ENCODE measurements at regions not wholly inside any gene's neighbourhood (a gene's known extent, or its start where the extent isn't known, plus 50 kb on each side); places are given as distances from the start of the nearest gene placed in this dataset.

GRCh38 chr5:28493456-28493855 is 1455.1 kb upstream of the CDH9 start:
- H3K9me3 ChIP-seq (replicated peaks): no peaks in the 10 kb centered on the region
- DNase-seq (ENCODE audit: low read depth in 1 of 2, low spot score in 2 of 2): no peak
- no peaks in the 10 kb centered on the region for H3K36me3 ChIP-seq
- no peak overlapping the region for H3K4me3 ChIP-seq
- H3K27me3 ChIP-seq (replicated peaks): no peaks in the 10 kb centered on the region
- no peak overlapping the region for H3K27ac ChIP-seq
- H3K4me1 ChIP-seq (replicated peaks): no peaks in the 10 kb centered on the region

DNA sequence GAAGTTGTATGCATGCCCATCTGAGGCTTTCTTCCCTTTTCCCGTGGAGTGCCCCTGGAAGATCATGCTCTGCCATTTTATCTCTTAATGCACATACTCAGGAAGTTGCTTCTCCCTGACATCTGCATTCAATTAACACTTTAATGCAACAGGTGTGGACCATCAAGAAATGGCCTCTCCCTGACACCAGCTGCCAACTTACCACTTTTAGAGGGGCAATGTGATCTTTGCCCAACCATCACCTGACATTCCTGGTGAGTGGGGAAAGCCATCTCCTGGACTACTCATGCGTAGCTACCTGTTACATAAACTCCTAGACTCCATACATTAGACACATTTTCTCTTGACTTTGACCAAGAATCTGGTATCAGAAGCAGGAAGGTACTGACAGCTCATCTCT is 1450.4 kb upstream of the CDH9 start:
- no peaks in the 10 kb centered on the region for H3K4me1 ChIP-seq (replicated peaks)
- no peak overlapping the region for H3K27ac ChIP-seq
- DNase-seq (ENCODE audit: low read depth in 1 of 2, low spot score in 2 of 2): no peak
- no peaks in the 10 kb centered on the region for H3K9me3 ChIP-seq (replicated peaks)
- no peaks in the 10 kb centered on the region for H3K27me3 ChIP-seq (replicated peaks)
- H3K4me3 ChIP-seq: no peak overlapping the region
- no peaks in the 10 kb centered on the region for H3K36me3 ChIP-seq

DNA sequence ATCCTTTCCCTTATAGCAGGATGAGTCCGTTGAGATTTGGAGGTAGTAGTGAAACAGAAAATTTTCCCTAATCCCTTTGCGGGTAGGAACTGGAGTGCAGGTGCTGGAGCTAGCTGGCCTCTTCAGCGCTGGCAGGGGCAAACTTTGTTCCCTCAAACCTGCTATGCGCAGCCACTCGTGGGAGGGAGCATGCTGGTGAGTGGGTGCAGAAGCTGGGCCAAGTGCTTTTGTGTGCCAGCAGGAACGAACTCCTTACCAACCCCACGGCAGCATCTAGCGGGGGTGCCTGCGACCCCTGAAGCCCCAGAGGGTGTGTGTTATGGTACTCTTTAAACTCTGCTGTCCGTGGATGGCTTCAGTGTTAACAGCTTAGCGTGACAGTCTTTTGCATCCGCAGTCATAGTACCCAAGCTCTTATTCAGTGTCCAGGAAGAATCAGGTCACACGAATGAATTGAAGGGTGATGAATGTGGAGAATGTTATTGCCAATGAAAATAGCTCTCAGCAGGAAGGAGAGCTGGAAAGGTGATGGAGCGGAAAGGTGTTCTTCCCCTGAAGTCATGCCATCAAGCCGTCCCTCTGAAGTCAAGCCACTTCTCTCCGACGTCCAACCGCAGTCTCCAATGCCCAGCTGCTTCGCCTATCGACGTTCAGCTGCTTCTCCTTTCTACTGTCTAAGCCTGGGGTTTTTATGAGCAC is 1445.1 kb upstream of the CDH9 start:
- Histone ChIP-seq H3K4me3 (no peak overlapping the region), H3K4me1 (replicated peaks) (no peaks in the 10 kb centered on the region), H3K36me3 (no peaks in the 10 kb centered on the region), H3K27me3 (replicated peaks) (no peaks in the 10 kb centered on the region), H3K27ac (no peak overlapping the region), H3K9me3 (replicated peaks) (no peaks in the 10 kb centered on the region)
- no peak for DNase-seq (ENCODE audit: low read depth in 1 of 2, low spot score in 2 of 2)

- H3K36me3 ChIP-seq: no peaks in the 10 kb centered on the region
- H3K27me3 ChIP-seq (replicated peaks): no peaks in the 10 kb centered on the region
- H3K4me3 ChIP-seq: no peak overlapping the region
- H3K27ac ChIP-seq: no peak overlapping the region
- H3K9me3 ChIP-seq (replicated peaks): no peaks in the 10 kb centered on the region
- no peaks in the 10 kb centered on the region for H3K4me1 ChIP-seq (replicated peaks)
- DNase-seq (ENCODE audit: low read depth in 1 of 2, low spot score in 2 of 2): no peak
Observed at GRCh38 chr5:28473531-28474107, 1435.2 kb upstream of the CDH9 start.

DNA sequence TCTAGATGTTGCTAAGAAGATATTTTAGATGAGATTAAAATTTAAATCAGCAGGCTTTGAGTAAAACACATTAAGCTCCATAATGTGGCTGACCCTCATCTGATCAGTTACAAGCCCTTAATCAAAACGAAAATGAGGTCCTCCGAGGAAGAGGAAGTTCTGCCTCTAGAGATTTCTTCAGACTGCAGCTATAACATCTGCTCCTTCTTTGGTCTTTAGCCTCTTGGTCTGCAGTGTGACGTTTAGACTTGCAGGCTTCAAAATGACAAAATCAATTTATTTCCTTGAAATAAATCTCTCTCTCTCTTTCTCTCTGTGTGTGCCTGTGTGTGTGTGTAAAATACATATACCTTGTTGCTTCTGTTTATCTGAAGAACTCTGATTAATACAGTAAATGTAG is 1429.8 kb upstream of the CDH9 start:
- H3K27ac ChIP-seq: no peak overlapping the region
- H3K9me3 ChIP-seq (replicated peaks): no peaks in the 10 kb centered on the region
- no peaks in the 10 kb centered on the region for H3K36me3 ChIP-seq
- DNase-seq (ENCODE audit: low read depth in 1 of 2, low spot score in 2 of 2): no peak
- H3K4me1 ChIP-seq (replicated peaks): no peaks in the 10 kb centered on the region
- H3K4me3 ChIP-seq: no peak overlapping the region
- H3K27me3 ChIP-seq (replicated peaks): no peaks in the 10 kb centered on the region

GRCh38 chr5:28463728-28464127 is 1425.3 kb upstream of the CDH9 start:
- no peaks in the 10 kb centered on the region for H3K4me1 ChIP-seq (replicated peaks)
- H3K9me3 ChIP-seq (replicated peaks): no peaks in the 10 kb centered on the region
- no peak for DNase-seq (ENCODE audit: low read depth in 1 of 2, low spot score in 2 of 2)
- H3K4me3 ChIP-seq: no peak overlapping the region
- H3K27me3 ChIP-seq (replicated peaks): no peaks in the 10 kb centered on the region
- no peaks in the 10 kb centered on the region for H3K36me3 ChIP-seq
- no peak overlapping the region for H3K27ac ChIP-seq

DNA sequence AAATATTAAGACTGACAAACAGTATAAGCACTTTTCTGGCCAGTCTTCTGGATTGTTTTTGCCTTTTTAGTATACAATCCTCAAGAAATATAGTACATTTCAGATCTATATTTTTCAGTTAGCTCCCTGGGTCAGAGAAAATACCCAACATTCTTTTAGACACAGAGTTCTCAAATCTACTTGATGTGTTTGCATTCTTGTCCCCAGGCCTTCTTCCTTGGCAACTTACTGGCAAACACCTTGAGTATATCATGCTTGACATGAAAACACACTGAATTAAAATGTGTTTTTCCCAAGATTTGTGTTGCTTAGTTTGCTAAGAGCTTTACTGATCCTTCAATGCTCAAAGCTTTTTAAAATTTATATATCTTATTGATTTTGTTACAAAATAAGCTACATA is 1413.1 kb upstream of the CDH9 start:
- Histone ChIP-seq H3K36me3 (no peaks in the 10 kb centered on the region), H3K9me3 (replicated peaks) (no peaks in the 10 kb centered on the region), H3K4me3 (no peak overlapping the region), H3K27ac (no peak overlapping the region), H3K4me1 (replicated peaks) (no peaks in the 10 kb centered on the region), H3K27me3 (replicated peaks) (no peaks in the 10 kb centered on the region)
- no peak for DNase-seq (ENCODE audit: low read depth in 1 of 2, low spot score in 2 of 2)

DNA sequence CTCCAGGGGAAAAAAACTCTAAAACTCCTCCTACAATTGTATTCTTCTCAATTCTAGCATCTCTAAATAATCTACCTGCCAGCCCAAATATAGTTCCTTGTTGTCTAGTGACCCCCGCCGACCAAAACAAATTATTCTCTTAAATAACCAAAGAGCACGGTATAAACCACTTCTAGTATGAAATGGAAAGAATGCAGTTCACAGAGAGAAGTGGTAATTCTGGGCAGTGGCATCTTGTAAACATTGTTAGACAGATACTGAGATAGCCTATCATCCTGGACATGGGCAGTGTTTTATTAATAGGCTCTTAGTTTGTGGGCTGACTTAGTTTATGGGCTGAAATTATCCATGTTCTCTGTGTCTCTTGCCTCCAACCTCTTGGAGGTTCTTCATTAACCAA is 1412.6 kb upstream of the CDH9 start:
- Histone ChIP-seq H3K27ac (no peak overlapping the region), H3K36me3 (no peaks in the 10 kb centered on the region), H3K4me3 (no peak overlapping the region), H3K4me1 (replicated peaks) (no peaks in the 10 kb centered on the region), H3K27me3 (replicated peaks) (no peaks in the 10 kb centered on the region), H3K9me3 (replicated peaks) (no peaks in the 10 kb centered on the region)
- no peak for DNase-seq (ENCODE audit: low read depth in 1 of 2, low spot score in 2 of 2)

DNA sequence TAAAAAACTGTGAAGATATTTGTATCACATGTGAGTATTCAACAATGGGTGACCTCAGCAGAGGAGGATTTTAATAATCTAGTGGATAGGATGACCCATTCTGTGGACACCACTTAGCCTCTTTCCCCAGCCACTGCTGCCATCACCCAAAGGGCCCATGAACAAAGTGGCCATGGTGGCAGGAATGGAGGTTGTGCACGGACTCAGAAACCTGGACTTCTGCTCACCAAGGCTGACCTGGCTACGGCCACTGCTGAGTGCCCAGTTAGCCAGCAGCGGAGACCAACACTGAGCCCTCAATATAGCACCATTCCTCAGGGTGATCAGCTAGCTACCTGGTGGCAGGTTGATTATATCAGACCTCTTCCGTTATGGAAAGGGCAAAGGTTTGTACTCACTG is 1410.4 kb upstream of the CDH9 start:
- no peaks in the 10 kb centered on the region for H3K27me3 ChIP-seq (replicated peaks)
- no peak overlapping the region for H3K27ac ChIP-seq
- H3K4me1 ChIP-seq (replicated peaks): no peaks in the 10 kb centered on the region
- H3K9me3 ChIP-seq (replicated peaks): no peaks in the 10 kb centered on the region
- no peak overlapping the region for H3K4me3 ChIP-seq
- no peak for DNase-seq (ENCODE audit: low read depth in 1 of 2, low spot score in 2 of 2)
- H3K36me3 ChIP-seq: no peaks in the 10 kb centered on the region

- DNase-seq (ENCODE audit: low read depth in 1 of 2, low spot score in 2 of 2): no peak
- no peaks in the 10 kb centered on the region for H3K36me3 ChIP-seq
- H3K27ac ChIP-seq: no peak overlapping the region
- no peaks in the 10 kb centered on the region for H3K4me1 ChIP-seq (replicated peaks)
- H3K4me3 ChIP-seq: no peak overlapping the region
- H3K27me3 ChIP-seq (replicated peaks): no peaks in the 10 kb centered on the region
- no peaks in the 10 kb centered on the region for H3K9me3 ChIP-seq (replicated peaks)
Observed at GRCh38 chr5:28430565-28431178, 1392.3 kb upstream of the CDH9 start.

- no peak for DNase-seq (ENCODE audit: low read depth in 1 of 2, low spot score in 2 of 2)
- H3K4me1 ChIP-seq (replicated peaks): no peaks in the 10 kb centered on the region
- H3K27ac ChIP-seq: no peak overlapping the region
- no peaks in the 10 kb centered on the region for H3K36me3 ChIP-seq
- no peaks in the 10 kb centered on the region for H3K27me3 ChIP-seq (replicated peaks)
- H3K9me3 ChIP-seq (replicated peaks): no peaks in the 10 kb centered on the region
- no peak overlapping the region for H3K4me3 ChIP-seq
Observed at GRCh38 chr5:28421141-28421540, 1382.8 kb upstream of the CDH9 start.

- no peaks in the 10 kb centered on the region for H3K27me3 ChIP-seq (replicated peaks)
- no peaks in the 10 kb centered on the region for H3K4me1 ChIP-seq (replicated peaks)
- H3K27ac ChIP-seq: no peak overlapping the region
- no peaks in the 10 kb centered on the region for H3K36me3 ChIP-seq
- no peak for DNase-seq (ENCODE audit: low read depth in 1 of 2, low spot score in 2 of 2)
- no peak overlapping the region for H3K4me3 ChIP-seq
- H3K9me3 ChIP-seq (replicated peaks): no peaks in the 10 kb centered on the region
Observed at GRCh38 chr5:28415791-28416443, 1377.5 kb upstream of the CDH9 start.

GRCh38 chr5:28414619-28415018 is 1376.2 kb upstream of the CDH9 start:
- H3K27ac ChIP-seq: no peak overlapping the region
- no peak for DNase-seq (ENCODE audit: low read depth in 1 of 2, low spot score in 2 of 2)
- H3K27me3 ChIP-seq (replicated peaks): no peaks in the 10 kb centered on the region
- H3K4me1 ChIP-seq (replicated peaks): no peaks in the 10 kb centered on the region
- H3K36me3 ChIP-seq: no peaks in the 10 kb centered on the region
- no peak overlapping the region for H3K4me3 ChIP-seq
- no peaks in the 10 kb centered on the region for H3K9me3 ChIP-seq (replicated peaks)

DNA sequence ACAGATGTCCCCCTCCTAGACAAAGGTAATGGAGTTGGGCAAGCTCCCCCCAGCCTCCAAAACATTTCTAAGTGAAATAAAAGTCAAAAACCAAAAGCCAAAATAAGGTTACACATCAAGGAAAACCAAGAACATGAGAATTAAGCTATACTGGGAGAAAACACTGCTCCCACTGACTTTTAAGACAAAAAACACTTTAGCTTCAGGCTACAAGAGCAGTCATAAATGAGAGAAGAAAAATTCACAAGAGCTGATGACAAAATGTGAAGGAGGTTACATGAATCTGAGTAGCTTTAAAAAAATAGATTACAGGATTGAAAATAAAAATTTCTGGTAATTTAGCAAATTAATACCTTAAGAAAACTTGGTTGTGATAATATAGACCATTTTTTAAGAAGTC is 1370.3 kb upstream of the CDH9 start:
- Histone ChIP-seq H3K4me1 (replicated peaks) (no peaks in the 10 kb centered on the region), H3K4me3 (no peak overlapping the region), H3K27ac (no peak overlapping the region), H3K27me3 (replicated peaks) (no peaks in the 10 kb centered on the region), H3K9me3 (replicated peaks) (no peaks in the 10 kb centered on the region), H3K36me3 (no peaks in the 10 kb centered on the region)
- no peak for DNase-seq (ENCODE audit: low read depth in 1 of 2, low spot score in 2 of 2)

All from SJSA1 (cell line).